Stimulated activated naive CD8-positive, alpha-beta T cell treated with anti-CD3 and anti-CD28 coated beads, Interleukin-15, Interleukin-2, amounts not matched to agents 100 ng/mL and 50 ng/mL, for 24 hours (primary cell): ENCODE measurements at regions not wholly inside any gene's neighbourhood (a gene's known extent, or its start where the extent isn't known, plus 50 kb on each side); places are given as distances from the start of the nearest gene placed in this dataset.
"Not testable (repeated sequence)": the region's sequence is repeated elsewhere in the genome, so short reads cannot be mapped to it uniquely, and the experiment has no call there.

Experiments
- H3K27ac Mint-ChIP-seq: one replicate; pipeline ENCODE4 v1.8.0; 2021; ENCODE audit warnings: mild to moderate bottlenecking, mixed read lengths
- H3K27me3 Mint-ChIP-seq: one replicate; pipeline ENCODE4 v1.8.0; 2021; ENCODE audit warnings: mixed read lengths
- H3K36me3 Mint-ChIP-seq: one replicate; pipeline ENCODE4 v1.8.0; 2021; ENCODE audit warnings: low read depth, mixed read lengths
- H3K4me1 Mint-ChIP-seq: one replicate; pipeline ENCODE4 v1.8.0; 2021; ENCODE audit warnings: low read depth, mixed read lengths
- H3K4me3 Mint-ChIP-seq: one replicate; pipeline ENCODE4 v1.8.0; 2021; ENCODE audit warnings: mild to moderate bottlenecking, mixed read lengths
- H3K9me3 Mint-ChIP-seq: one replicate; pipeline ENCODE4 v1.8.0; 2021; ENCODE audit warnings: mixed read lengths

GRCh38 chr4:179618966-179619365 lies 2176.7 kb upstream of the AGA start:
- no peak overlapping the region for H3K27ac Mint-ChIP-seq
- H3K4me1 Mint-ChIP-seq: no peaks in the 10 kb centered on the region
- no peaks in the 10 kb centered on the region for H3K27me3 Mint-ChIP-seq
- H3K36me3 Mint-ChIP-seq: no peaks in the 10 kb centered on the region
- H3K9me3 Mint-ChIP-seq: peaks cover 3% of the 10 kb centered on the region
- no peak overlapping the region for H3K4me3 Mint-ChIP-seq

- H3K4me3 Mint-ChIP-seq: no peak overlapping the region
- no peaks in the 10 kb centered on the region for H3K4me1 Mint-ChIP-seq
- H3K9me3 Mint-ChIP-seq: no peaks in the 10 kb centered on the region
- no peaks in the 10 kb centered on the region for H3K36me3 Mint-ChIP-seq
- no peaks in the 10 kb centered on the region for H3K27me3 Mint-ChIP-seq
- no peak overlapping the region for H3K27ac Mint-ChIP-seq
Measured at GRCh38 chr4:179624768-179625181, 2182.5 kb upstream of the AGA start.

- Mint-ChIP-seq H3K27ac (no peak overlapping the region), H3K4me1 (no peaks in the 10 kb centered on the region), H3K9me3 (no peaks in the 10 kb centered on the region), H3K36me3 (no peaks in the 10 kb centered on the region), H3K4me3 (no peak overlapping the region), H3K27me3 (no peaks in the 10 kb centered on the region)
Measured at GRCh38 chr4:179625406-179625805, 2183.2 kb upstream of the AGA start.

DNA sequence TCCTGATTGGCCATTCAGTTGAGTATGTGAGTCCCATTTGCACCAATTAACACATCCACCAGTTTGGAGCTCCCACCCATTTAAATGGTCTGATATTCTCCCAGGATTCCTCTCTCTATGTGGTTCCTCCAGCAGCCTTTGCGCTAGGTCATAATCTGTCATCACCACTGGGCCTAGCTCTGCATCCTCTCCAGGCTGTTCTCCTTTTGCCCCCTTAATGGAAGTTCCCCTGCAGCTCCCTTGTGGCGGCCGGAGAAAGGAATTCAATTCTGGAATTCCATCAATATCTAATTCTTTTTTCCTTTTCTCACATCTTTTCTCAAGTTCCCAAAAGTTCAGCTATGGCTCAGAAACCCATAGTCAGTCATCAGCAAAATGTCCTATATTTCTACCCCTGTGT lies 2184.4 kb upstream of the AGA start:
- H3K27ac Mint-ChIP-seq: no peak overlapping the region
- no peak overlapping the region for H3K4me3 Mint-ChIP-seq
- no peaks in the 10 kb centered on the region for H3K9me3 Mint-ChIP-seq
- no peaks in the 10 kb centered on the region for H3K36me3 Mint-ChIP-seq
- no peaks in the 10 kb centered on the region for H3K27me3 Mint-ChIP-seq
- H3K4me1 Mint-ChIP-seq: no peaks in the 10 kb centered on the region

- Mint-ChIP-seq H3K9me3 (peaks cover 3% of the 10 kb centered on the region), H3K4me1 (no peaks in the 10 kb centered on the region), H3K27ac (no peak overlapping the region), H3K27me3 (no peaks in the 10 kb centered on the region), H3K4me3 (no peak overlapping the region), H3K36me3 (no peaks in the 10 kb centered on the region)
Measured at GRCh38 chr4:179631321-179631720, 2189.1 kb upstream of the AGA start.

DNA sequence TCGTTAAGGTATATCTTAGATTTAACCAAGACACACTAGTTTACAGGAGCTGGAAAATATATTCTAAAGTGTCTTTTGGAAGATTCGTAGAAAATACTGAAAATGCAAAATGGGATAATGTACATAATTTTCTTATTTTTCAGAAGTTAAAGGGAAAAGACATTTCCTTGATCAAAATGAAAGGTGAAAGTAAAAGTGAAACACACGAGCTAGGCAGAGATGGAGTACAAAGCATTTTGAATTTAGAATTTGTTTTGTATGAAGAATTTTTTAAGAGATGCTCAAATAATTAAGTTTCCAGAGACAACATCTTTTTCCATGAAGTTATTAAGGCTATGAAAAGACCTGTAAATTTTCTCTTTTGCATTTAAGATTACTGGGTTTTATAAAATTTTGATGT lies 2192.6 kb upstream of the AGA start:
- Mint-ChIP-seq H3K36me3 (no peaks in the 10 kb centered on the region), H3K4me3 (no peak overlapping the region), H3K4me1 (no peaks in the 10 kb centered on the region), H3K9me3 (peaks cover 3% of the 10 kb centered on the region), H3K27ac (no peak overlapping the region), H3K27me3 (no peaks in the 10 kb centered on the region)

GRCh38 chr4:179662522-179662921 lies 2220.3 kb upstream of the AGA start:
- H3K4me3 Mint-ChIP-seq: no peak overlapping the region
- no peaks in the 10 kb centered on the region for H3K4me1 Mint-ChIP-seq
- H3K27me3 Mint-ChIP-seq: no peaks in the 10 kb centered on the region
- peaks cover 15% of the 10 kb centered on the region for H3K9me3 Mint-ChIP-seq
- no peak overlapping the region for H3K27ac Mint-ChIP-seq
- H3K36me3 Mint-ChIP-seq: no peaks in the 10 kb centered on the region

- Mint-ChIP-seq H3K4me1 (no peaks in the 10 kb centered on the region), H3K4me3 (no peak overlapping the region), H3K27ac (no peak overlapping the region), H3K27me3 (no peaks in the 10 kb centered on the region), H3K9me3 (peaks cover 15% of the 10 kb centered on the region), H3K36me3 (no peaks in the 10 kb centered on the region)
Measured at GRCh38 chr4:179663641-179664429, 2221.6 kb upstream of the AGA start.

DNA sequence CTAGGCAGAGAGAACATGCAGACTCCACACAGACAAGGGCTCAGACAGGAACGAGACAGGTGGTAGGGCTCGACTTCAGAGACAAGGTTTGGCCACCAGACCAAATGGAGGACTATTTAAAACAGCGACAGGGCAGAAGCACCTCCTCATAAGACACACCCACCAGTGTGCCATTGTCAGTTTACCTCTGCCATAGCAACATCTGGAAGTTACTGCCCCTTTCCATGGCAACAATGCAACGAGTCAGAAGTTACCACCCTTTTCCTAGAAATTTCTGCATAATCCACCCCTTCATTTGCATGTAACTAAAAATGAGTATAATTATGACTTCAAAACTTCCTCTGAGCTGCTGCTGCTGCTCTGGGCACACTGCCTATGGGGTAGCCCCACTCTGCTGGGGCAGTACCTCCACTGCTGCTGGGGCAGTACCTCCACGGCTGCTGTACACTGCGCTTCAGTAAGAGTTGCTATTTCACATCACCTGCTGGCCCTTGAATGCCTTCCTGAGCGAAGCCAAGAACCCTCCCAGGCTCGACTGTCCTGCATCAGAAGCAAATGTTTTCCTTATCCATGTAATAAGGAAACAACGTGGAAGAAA lies 2222.3 kb upstream of the AGA start:
- Mint-ChIP-seq H3K4me3 (no peak overlapping the region), H3K36me3 (no peaks in the 10 kb centered on the region), H3K27me3 (no peaks in the 10 kb centered on the region), H3K4me1 (no peaks in the 10 kb centered on the region), H3K27ac (no peak overlapping the region), H3K9me3 (peaks cover 15% of the 10 kb centered on the region)

DNA sequence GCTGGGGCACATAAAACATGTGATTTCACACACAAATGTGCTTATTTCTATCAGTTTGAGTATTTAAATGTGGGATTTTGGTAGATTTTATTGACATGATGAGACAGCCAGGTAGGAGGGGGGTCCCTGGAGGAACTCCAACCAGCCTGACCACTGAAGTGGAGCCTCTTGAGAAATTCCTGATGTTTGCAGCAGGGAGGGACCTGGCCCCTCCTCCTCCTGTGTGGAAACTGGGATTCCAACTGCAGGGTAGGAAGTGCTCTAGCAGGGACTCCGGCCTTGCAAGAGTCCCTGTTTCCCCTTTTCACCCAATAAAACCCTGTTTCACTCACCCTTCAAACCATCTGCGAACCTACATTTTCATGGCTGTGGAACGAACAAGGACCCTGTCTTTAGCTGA lies 2224.0 kb upstream of the AGA start:
- H3K27ac Mint-ChIP-seq: no peak overlapping the region
- H3K4me3 Mint-ChIP-seq: no peak overlapping the region

DNA sequence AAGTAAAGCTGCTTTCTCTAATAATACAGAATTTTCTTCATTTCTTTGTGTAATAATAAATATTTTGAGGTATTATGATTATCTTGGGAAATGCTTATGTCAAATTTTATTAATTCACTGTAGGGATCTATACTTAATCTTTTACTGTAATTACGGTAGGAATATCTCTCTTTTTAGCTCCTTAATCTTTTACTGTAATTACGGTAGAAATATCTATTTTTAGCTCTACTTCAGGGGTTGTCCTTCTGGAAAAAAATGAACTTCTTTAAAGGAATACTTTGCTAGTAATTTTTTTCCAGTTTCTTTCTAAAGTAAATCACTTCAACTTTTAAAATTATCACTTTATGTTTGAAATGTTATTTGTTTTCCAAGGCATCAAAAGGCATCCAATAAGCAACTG lies 2229.4 kb upstream of the AGA start:
- H3K27ac Mint-ChIP-seq: no peak overlapping the region
- no peaks in the 10 kb centered on the region for H3K4me1 Mint-ChIP-seq
- H3K36me3 Mint-ChIP-seq: no peaks in the 10 kb centered on the region
- H3K9me3 Mint-ChIP-seq: peaks cover 5% of the 10 kb centered on the region
- H3K4me3 Mint-ChIP-seq: no peak overlapping the region
- H3K27me3 Mint-ChIP-seq: no peaks in the 10 kb centered on the region

More for the DNA sequence above, 2224.0 kb upstream of the AGA start:
- H3K27me3 Mint-ChIP-seq: no peaks in the 10 kb centered on the region
- H3K9me3 Mint-ChIP-seq: peaks cover 15% of the 10 kb centered on the region
- no peaks in the 10 kb centered on the region for H3K4me1 Mint-ChIP-seq
- H3K36me3 Mint-ChIP-seq: no peaks in the 10 kb centered on the region

DNA sequence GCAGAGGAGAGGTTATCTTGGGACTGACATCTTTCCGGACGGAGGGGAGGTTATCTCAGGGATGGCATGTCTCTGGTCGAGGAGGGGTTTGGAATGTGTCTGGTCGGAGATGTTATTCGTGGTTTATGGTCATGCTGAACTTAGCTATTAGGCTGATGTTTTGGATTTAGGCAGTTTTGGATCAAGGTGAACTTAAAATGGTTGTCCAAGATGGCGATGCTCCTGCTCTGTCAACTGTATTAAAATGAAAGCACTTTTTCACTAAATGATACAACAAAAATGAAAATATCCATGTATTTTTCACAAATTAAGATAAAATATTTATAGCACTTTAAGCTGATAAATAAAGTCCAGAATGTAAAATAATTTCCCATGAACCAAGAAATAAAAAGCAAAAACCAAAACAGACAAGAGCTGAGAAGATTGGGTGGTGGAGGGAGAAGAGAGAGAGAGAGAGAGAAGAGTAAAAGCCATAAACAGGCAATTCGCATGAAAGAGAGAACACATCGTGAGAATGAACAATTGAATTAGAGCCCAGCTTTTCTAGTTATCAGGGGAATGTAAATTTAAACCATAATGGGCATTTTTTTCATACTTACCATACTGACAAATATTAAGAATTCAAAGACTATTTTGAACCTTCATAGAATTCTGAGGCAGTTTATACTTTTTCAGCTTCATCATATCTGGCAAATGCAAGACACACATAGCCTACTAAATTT lies 2236.0 kb upstream of the AGA start:
- Mint-ChIP-seq H3K4me1 (no peaks in the 10 kb centered on the region), H3K4me3 (no peak overlapping the region), H3K9me3 (peaks cover 6% of the 10 kb centered on the region), H3K27me3 (no peaks in the 10 kb centered on the region), H3K36me3 (no peaks in the 10 kb centered on the region), H3K27ac (no peak overlapping the region)

DNA sequence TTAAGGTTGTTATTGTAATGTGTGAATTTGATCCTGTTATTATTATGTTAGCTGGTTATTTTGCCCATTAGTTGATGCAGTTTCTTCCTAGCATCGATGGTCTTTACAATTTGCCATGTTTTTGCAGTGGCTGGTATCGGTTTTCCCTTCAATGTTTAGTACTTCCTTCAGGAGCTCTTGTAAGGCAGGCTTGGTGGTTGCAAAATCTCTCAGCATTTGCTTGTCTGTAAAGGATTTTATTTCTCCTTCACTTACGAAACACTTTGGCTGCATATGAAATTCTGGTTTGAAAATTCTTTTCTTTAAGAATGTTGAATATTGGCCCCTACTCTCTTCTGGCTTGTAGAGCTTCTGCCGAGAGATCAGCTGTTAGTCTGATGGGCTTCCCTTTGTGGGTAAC lies 2241.4 kb upstream of the AGA start:
- not testable (repeated sequence) for H3K36me3 Mint-ChIP-seq, H3K27me3 Mint-ChIP-seq, H3K27ac Mint-ChIP-seq, H3K4me1 Mint-ChIP-seq, H3K4me3 Mint-ChIP-seq
- peaks cover 10% of the 10 kb centered on the region for H3K9me3 Mint-ChIP-seq

DNA sequence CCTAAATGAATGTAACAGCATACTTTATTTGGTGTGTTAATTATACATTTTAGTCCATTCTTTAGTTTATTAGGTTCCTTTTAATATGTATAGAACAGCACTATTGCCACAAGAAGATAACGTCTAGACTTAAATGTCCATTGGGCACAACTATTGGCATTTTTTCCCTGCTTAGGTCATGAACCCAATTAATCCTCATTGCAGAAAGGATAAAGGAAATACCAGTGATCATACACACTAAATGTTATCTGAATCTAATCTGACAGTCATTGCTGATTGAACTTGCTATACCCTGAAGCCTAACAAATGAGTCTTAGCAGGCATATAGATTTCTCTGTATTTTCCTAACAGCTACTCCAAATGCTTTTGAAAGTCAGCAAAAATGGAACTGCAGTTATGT lies 2250.0 kb upstream of the AGA start:
- no peak overlapping the region for H3K4me3 Mint-ChIP-seq
- H3K27me3 Mint-ChIP-seq: no peaks in the 10 kb centered on the region
- H3K9me3 Mint-ChIP-seq: peaks cover 7% of the 10 kb centered on the region
- H3K27ac Mint-ChIP-seq: no peak overlapping the region
- H3K36me3 Mint-ChIP-seq: no peaks in the 10 kb centered on the region
- no peaks in the 10 kb centered on the region for H3K4me1 Mint-ChIP-seq

- no peaks in the 10 kb centered on the region for H3K36me3 Mint-ChIP-seq
- H3K4me3 Mint-ChIP-seq: no peak overlapping the region
- no peaks in the 10 kb centered on the region for H3K4me1 Mint-ChIP-seq
- H3K27me3 Mint-ChIP-seq: no peaks in the 10 kb centered on the region
- H3K27ac Mint-ChIP-seq: no peak overlapping the region
- peaks cover 7% of the 10 kb centered on the region for H3K9me3 Mint-ChIP-seq
Measured at GRCh38 chr4:179695175-179695574, 2252.9 kb upstream of the AGA start.
